Neural progenitor cell (in vitro differentiated cells): ENCODE measurements at regions not wholly inside any gene's neighbourhood (a gene's known extent, or its start where the extent isn't known, plus 50 kb on each side); places are given as distances from the start of the nearest gene placed in this dataset.

Source experiments
- DNase-seq: peaks from one replicate; pipeline ENCODE4 v3.0.0-alpha.2; 2016; ENCODE audit warnings: low spot score
- H2AFZ ChIP-seq: fragments of 200-600 bp; sonication (generic); replicated peaks from 2 replicates; pipeline ENCODE4 v1.6.1; 2016; ENCODE audit warnings: antibody characterized with exemption
- H3F3A ChIP-seq: fragments of 200-600 bp; sonication (generic); 2 replicates; pipeline ENCODE4 v1.6.1; 2016; ENCODE audit warnings: antibody characterized with exemption, low read depth
- H3K27ac ChIP-seq: fragments of 200-600 bp; sonication (generic); 2 replicates; pipeline ENCODE4 v1.5.1; 2016; ENCODE audit warnings: mild to moderate bottlenecking
- H3K27me3 ChIP-seq: fragments of 200-600 bp; sonication (generic); 2 replicates; pipeline ENCODE4 v1.6.1; 2016; ENCODE audit warnings: mild to moderate bottlenecking, moderate library complexity
- H3K36me3 ChIP-seq: fragments of 200-600 bp; sonication (generic); 2 replicates; pipeline ENCODE4 v1.5.1; 2016
- H3K4me1 ChIP-seq: fragments of 200-600 bp; sonication (generic); 2 replicates; pipeline ENCODE4 v1.6.1; 2016; ENCODE audit warnings: mixed run types
- H3K4me2 ChIP-seq: fragments of 200-600 bp; sonication (generic); 2 replicates; pipeline ENCODE4 v1.6.1; 2016
- H3K4me3 ChIP-seq: fragments of 200-600 bp; sonication (generic); 2 replicates; pipeline ENCODE4 v1.5.1; 2016
- H3K79me2 ChIP-seq: fragments of 200-600 bp; sonication (generic); 2 replicates; pipeline ENCODE4 v1.6.1; 2016; ENCODE audit warnings: low read depth
- H3K9ac ChIP-seq: fragments of 200-600 bp; sonication (generic); 2 replicates; pipeline ENCODE4 v1.6.1; 2016
- H3K9me3 ChIP-seq: fragments of 200-600 bp; sonication (generic); 2 replicates; pipeline ENCODE4 v1.5.1; 2016; ENCODE audit warnings: low read depth
- H4K20me1 ChIP-seq: fragments of 200-600 bp; sonication (generic); 2 replicates; pipeline ENCODE4 v1.6.1; 2016; ENCODE audit warnings: low read depth
- H3K27ac Mint-ChIP-seq: 3 replicates; pipeline ENCODE4 v1.8.0; 2021; ENCODE audit warnings: mixed read lengths
- H3K27me3 Mint-ChIP-seq: 2 replicates; pipeline ENCODE4 v1.8.0; 2022; ENCODE audit warnings: low read depth, mild to moderate bottlenecking, inconsistent platforms, moderate library complexity, mixed read lengths; ENCODE audit not compliant: insufficient read depth
- H3K36me3 Mint-ChIP-seq: 3 replicates; pipeline ENCODE4 v1.8.0; 2021; ENCODE audit warnings: mixed read lengths
- H3K4me1 Mint-ChIP-seq: 3 replicates; pipeline ENCODE4 v1.8.0; 2021; ENCODE audit warnings: mixed read lengths
- H3K4me3 Mint-ChIP-seq: 3 replicates; pipeline ENCODE4 v1.8.0; 2021; ENCODE audit warnings: mild to moderate bottlenecking, moderate library complexity, mixed read lengths
- H3K9me3 Mint-ChIP-seq: 3 replicates; pipeline ENCODE4 v1.8.0; 2020; ENCODE audit warnings: mixed read lengths
- CTCF ChIP-seq: fragments of 200-600 bp; sonication (generic); IDR thresholded peaks from 2 replicates; pipeline ENCODE4 v1.5.1; 2017; ENCODE audit warnings: antibody characterized with exemption, mild to moderate bottlenecking
- EZH2 ChIP-seq: fragments of 200-600 bp; sonication (generic); IDR thresholded peaks from 2 replicates; pipeline ENCODE4 v1.6.1; 2017; ENCODE audit warnings: antibody characterized with exemption, mild to moderate bottlenecking, moderate library complexity
- EZH2phosphoT487 ChIP-seq: fragments of 200-600 bp; sonication (generic); IDR thresholded peaks from 2 replicates; pipeline ENCODE4 v1.6.1; 2017; ENCODE audit warnings: antibody characterized with exemption

- no peak for TF ChIP-seq CTCF
- no peak for TF ChIP-seq EZH2
- TF ChIP-seq EZH2phosphoT487 = no peak
- H3K27me3 Mint-ChIP-seq = no peaks in the 10 kb centered on the region
- H3K9me3 Mint-ChIP-seq = no peaks in the 10 kb centered on the region
- Histone ChIP-seq H3K36me3 (no peaks in the 10 kb centered on the region), H3K27ac (no peak overlapping the region), H3K9ac (no peak overlapping the region), H3F3A (no peaks in the 10 kb centered on the region), H3K4me1 (peaks cover 4% of the 10 kb centered on the region), H3K4me2 (no peak overlapping the region), H2AFZ (no peak overlapping the region), H3K27me3 (no peaks in the 10 kb centered on the region), H3K4me3 (no peak overlapping the region), H4K20me1 (no peaks in the 10 kb centered on the region), H3K79me2 (no peaks in the 10 kb centered on the region), H3K9me3 (no peaks in the 10 kb centered on the region)
- no peak overlapping the region for H3K27ac Mint-ChIP-seq
- no peak for DNase-seq
- H3K36me3 Mint-ChIP-seq = no peaks in the 10 kb centered on the region
- no peaks in the 10 kb centered on the region for H3K4me1 Mint-ChIP-seq
- no peak overlapping the region for H3K4me3 Mint-ChIP-seq
Observed at GRCh38 chr13:28553971-28554370, 59.0 kb upstream of the FLT1 start.

- no peaks in the 10 kb centered on the region for H3K27me3 ChIP-seq
- Mint-ChIP-seq H3K9me3 (no peaks in the 10 kb centered on the region), H3K27ac (no peak overlapping the region), H3K27me3 (no peaks in the 10 kb centered on the region), H3K36me3 (no peaks in the 10 kb centered on the region), H3K4me3 (no peak overlapping the region), H3K4me1 (no peaks in the 10 kb centered on the region)
- H3K4me1 ChIP-seq = no peaks in the 10 kb centered on the region
- no peak for TF ChIP-seq CTCF
- TF ChIP-seq EZH2 = no peak
- TF ChIP-seq EZH2phosphoT487 = no peak
- no peaks in the 10 kb centered on the region for H3F3A ChIP-seq
- H3K9me3 ChIP-seq = no peaks in the 10 kb centered on the region
- H3K4me3 ChIP-seq = no peak overlapping the region
- H3K27ac ChIP-seq = no peak overlapping the region
- DNase-seq = no peak
- no peaks in the 10 kb centered on the region for H3K79me2 ChIP-seq
- H3K4me2 ChIP-seq = no peak overlapping the region
- H2AFZ ChIP-seq = no peak overlapping the region
- no peak overlapping the region for H3K9ac ChIP-seq
- no peaks in the 10 kb centered on the region for H4K20me1 ChIP-seq
- no peaks in the 10 kb centered on the region for H3K36me3 ChIP-seq
Observed at GRCh38 chr13:28552288-28552687, 57.4 kb upstream of the FLT1 start.

GRCh38 chr13:28551498-28551895, 56.6 kb upstream of the FLT1 start:
- no peak for TF ChIP-seq EZH2
- TF ChIP-seq EZH2phosphoT487 = no peak
- no peak for TF ChIP-seq CTCF

More at GRCh38 chr13:28551498-28551895, 56.6 kb upstream of the FLT1 start:
- Histone ChIP-seq H3K4me3 (no peak overlapping the region), H3K27me3 (no peaks in the 10 kb centered on the region), H3K36me3 (no peaks in the 10 kb centered on the region), H3K4me1 (no peaks in the 10 kb centered on the region), H3K9ac (no peak overlapping the region), H2AFZ (no peak overlapping the region), H3K4me2 (no peak overlapping the region), H3K79me2 (no peaks in the 10 kb centered on the region), H3F3A (no peaks in the 10 kb centered on the region), H4K20me1 (no peaks in the 10 kb centered on the region), H3K27ac (no peak overlapping the region), H3K9me3 (no peaks in the 10 kb centered on the region)
- DNase-seq = no peak
- H3K27ac Mint-ChIP-seq = no peak overlapping the region
- H3K36me3 Mint-ChIP-seq = no peaks in the 10 kb centered on the region
- no peak overlapping the region for H3K4me3 Mint-ChIP-seq
- H3K27me3 Mint-ChIP-seq = no peaks in the 10 kb centered on the region
- H3K4me1 Mint-ChIP-seq = no peaks in the 10 kb centered on the region
- H3K9me3 Mint-ChIP-seq = no peaks in the 10 kb centered on the region
